CD4-positive, alpha-beta memory T cell (primary cell): ENCODE measurements at regions not wholly inside any gene's neighbourhood (a gene's known extent, or its start where the extent isn't known, plus 50 kb on each side); places are given as distances from the start of the nearest gene placed in this dataset.

Experiments
- CTCF ChIA-PET: fragments of 350-600 bp; sonication (Branson Sonifier 250); formaldehyde crosslinking; loops from one replicate; lab custom pipeline; 2021; ENCODE audit warnings: inconsistent platforms; ENCODE audit not compliant: partially characterized antibody; lab: Charles Lee
- POLR2A ChIA-PET: fragments of 350-600 bp; sonication (Branson Sonifier 250); formaldehyde crosslinking; loops from one replicate; lab custom pipeline; 2021; ENCODE audit not compliant: partially characterized antibody; lab: Charles Lee
- DNase-seq, 5 donors: peaks; one replicate each; pipeline versions ENCODE4 v3.0.0 to v3.0.0-alpha.2; 2020 to 2022; ENCODE audit warnings: mixed read lengths in 1 of 5
- H3K27ac ChIP-seq: one replicate; pipeline ENCODE4 v1.7.0; 2013; ENCODE audit warnings: low read depth, low read length
- H3K27me3 ChIP-seq: 2 replicates; pipeline ENCODE4 v1.7.0; 2013; ENCODE audit warnings: mild to moderate bottlenecking, low read length, moderate library complexity; ENCODE audit not compliant: insufficient read depth
- H3K36me3 ChIP-seq: 2 replicates; pipeline ENCODE4 v1.7.0; 2013; ENCODE audit warnings: mild to moderate bottlenecking, low read length, moderate library complexity; ENCODE audit not compliant: insufficient read depth
- H3K4me1 ChIP-seq: 2 replicates; pipeline ENCODE4 v1.7.0; 2013; ENCODE audit warnings: mild to moderate bottlenecking, low read length, moderate library complexity; ENCODE audit not compliant: insufficient read depth
- H3K4me3 ChIP-seq, 2 donors: one replicate each; pipeline ENCODE4 v1.7.0; 2013; ENCODE audit warnings: low read length in 2 of 2, mild to moderate bottlenecking in 1 of 2
- H3K9me3 ChIP-seq, 2 donors: one replicate each; pipeline ENCODE4 v1.7.0; 2013; ENCODE audit warnings: low read length in 2 of 2, control low read depth in 1 of 2; ENCODE audit not compliant: control insufficient read depth in 1 of 2
- H3K27ac Mint-ChIP-seq, 7 donors: one replicate each; pipeline ENCODE4 v1.8.0; 2020 to 2021; ENCODE audit warnings: mixed read lengths in 7 of 7, mild to moderate bottlenecking in 6 of 7, inconsistent platforms in 3 of 7, moderate library complexity in 3 of 7
- H3K27me3 Mint-ChIP-seq, 2 donors: one replicate each; pipeline ENCODE4 v1.8.0; 2020 to 2021; ENCODE audit warnings: mixed read lengths in 2 of 2
- H3K36me3 Mint-ChIP-seq, 2 donors: one replicate each; pipeline ENCODE4 v1.8.0; 2020 to 2021; ENCODE audit warnings: mixed read lengths in 2 of 2, inconsistent platforms in 1 of 2, mild to moderate bottlenecking in 1 of 2
- H3K4me1 Mint-ChIP-seq, 4 donors: one replicate each; pipeline ENCODE4 v1.8.0; 2020 to 2021; ENCODE audit warnings: mixed read lengths in 4 of 4, mild to moderate bottlenecking in 1 of 4
- H3K4me3 Mint-ChIP-seq, 8 donors: one replicate each; pipeline ENCODE4 v1.8.0; 2020 to 2021; ENCODE audit warnings: mixed read lengths in 8 of 8, mild to moderate bottlenecking in 7 of 8, moderate library complexity in 6 of 8, inconsistent platforms in 3 of 8
- H3K9me3 Mint-ChIP-seq, 8 donors: one replicate each; pipeline ENCODE4 v1.8.0; 2020 to 2021; ENCODE audit warnings: mixed read lengths in 8 of 8, mild to moderate bottlenecking in 5 of 8, inconsistent platforms in 3 of 8, moderate library complexity in 1 of 8
- intact Hi-C: fragments of 100-400 bp; cut with micrococcal nuclease; formaldehyde crosslinking; loops from one replicate; pipeline ENCODE4 v1.15.1; 2023

DNA sequence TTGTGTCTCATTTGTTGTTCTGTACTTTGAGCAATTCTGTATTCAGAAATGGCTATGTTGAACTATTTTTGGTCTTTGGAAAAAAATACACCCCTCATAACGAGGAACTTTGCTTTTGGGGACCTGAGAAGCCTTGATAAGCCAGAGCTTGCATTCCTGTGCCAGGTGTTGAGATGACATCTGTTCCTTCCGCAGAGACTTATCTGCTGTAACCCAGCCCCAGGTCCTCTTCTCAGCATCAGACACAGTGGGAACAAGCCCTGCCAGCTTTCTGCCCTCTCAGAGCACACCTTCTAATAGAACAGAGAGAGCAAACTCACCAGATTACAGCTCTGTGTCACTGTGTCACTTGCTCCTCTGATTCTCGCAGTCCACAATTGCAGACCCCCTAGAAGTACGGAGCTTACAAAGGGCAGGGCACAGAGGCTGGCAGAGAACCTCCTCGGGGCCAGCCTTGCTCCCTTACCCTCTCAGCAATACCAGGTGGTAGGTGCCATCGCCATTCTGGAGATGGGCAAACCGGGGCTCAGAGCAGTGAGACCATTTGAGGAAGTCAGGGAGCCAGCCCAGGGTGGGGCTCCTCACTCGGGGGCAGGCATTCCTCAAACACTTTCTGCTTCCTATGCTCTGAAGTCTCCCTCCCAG is 97.4 kb downstream of the DDX1 start:
- H3K27me3 ChIP-seq: no peaks in the 10 kb centered on the region
- H3K4me1 ChIP-seq: no peaks in the 10 kb centered on the region
- no peak for DNase-seq
- H3K27ac Mint-ChIP-seq: no peak overlapping the region
- POLR2A ChIA-PET: no interaction called here
- no peaks in the 10 kb centered on the region for H3K36me3 ChIP-seq
- H3K9me3 ChIP-seq: no peaks in the 10 kb centered on the region
- no peak overlapping the region for H3K4me3 Mint-ChIP-seq
- no peaks in the 10 kb centered on the region for H3K9me3 Mint-ChIP-seq
- CTCF ChIA-PET: no interaction called here
- H3K27ac ChIP-seq: no peak overlapping the region
- H3K27me3 Mint-ChIP-seq: peaks cover 4 to 7% of the 10 kb centered on the region in 2 donors
- H3K36me3 Mint-ChIP-seq: no peaks in the 10 kb centered on the region
- no peak overlapping the region for H3K4me3 ChIP-seq
- H3K4me1 Mint-ChIP-seq: no peaks in the 10 kb centered on the region
- intact Hi-C loops: no loop called here

DNA sequence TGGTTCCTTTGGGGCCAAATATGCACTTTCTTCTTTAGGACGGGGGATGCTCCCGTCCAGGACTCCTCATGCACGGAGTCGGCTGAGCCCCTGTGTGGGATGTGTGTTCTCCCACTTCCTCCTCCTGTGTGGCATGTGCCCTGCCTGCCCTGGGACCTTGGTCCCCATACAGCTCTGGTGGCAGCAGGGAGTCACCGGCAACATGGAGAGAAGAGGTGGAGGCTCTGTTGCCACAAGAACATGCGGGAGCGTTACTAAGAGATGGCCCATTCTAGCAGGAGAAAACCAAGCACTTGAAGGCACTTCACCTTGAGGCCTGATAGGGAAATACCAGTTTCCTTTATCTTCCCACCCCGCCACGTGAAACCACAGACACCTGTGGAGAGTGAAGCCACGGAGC is 98.0 kb downstream of the DDX1 start:
- no peaks in the 10 kb centered on the region for H3K36me3 Mint-ChIP-seq
- H3K9me3 ChIP-seq: no peaks in the 10 kb centered on the region
- H3K4me3 ChIP-seq: no peak overlapping the region
- H3K4me1 ChIP-seq: no peaks in the 10 kb centered on the region
- no peak overlapping the region for H3K4me3 Mint-ChIP-seq
- H3K27ac Mint-ChIP-seq: no peak overlapping the region
- H3K36me3 ChIP-seq: no peaks in the 10 kb centered on the region
- no peak for DNase-seq
- H3K9me3 Mint-ChIP-seq: no peaks in the 10 kb centered on the region
- H3K27me3 ChIP-seq: no peaks in the 10 kb centered on the region
- H3K27ac ChIP-seq: no peak overlapping the region
- no peaks in the 10 kb centered on the region for H3K4me1 Mint-ChIP-seq
- ChIA-PET POLR2A (no interaction called here), CTCF (no interaction called here)
- peaks cover 5% of the 10 kb centered on the region in 2 donors for H3K27me3 Mint-ChIP-seq
- intact Hi-C loops: no loop called here

DNA sequence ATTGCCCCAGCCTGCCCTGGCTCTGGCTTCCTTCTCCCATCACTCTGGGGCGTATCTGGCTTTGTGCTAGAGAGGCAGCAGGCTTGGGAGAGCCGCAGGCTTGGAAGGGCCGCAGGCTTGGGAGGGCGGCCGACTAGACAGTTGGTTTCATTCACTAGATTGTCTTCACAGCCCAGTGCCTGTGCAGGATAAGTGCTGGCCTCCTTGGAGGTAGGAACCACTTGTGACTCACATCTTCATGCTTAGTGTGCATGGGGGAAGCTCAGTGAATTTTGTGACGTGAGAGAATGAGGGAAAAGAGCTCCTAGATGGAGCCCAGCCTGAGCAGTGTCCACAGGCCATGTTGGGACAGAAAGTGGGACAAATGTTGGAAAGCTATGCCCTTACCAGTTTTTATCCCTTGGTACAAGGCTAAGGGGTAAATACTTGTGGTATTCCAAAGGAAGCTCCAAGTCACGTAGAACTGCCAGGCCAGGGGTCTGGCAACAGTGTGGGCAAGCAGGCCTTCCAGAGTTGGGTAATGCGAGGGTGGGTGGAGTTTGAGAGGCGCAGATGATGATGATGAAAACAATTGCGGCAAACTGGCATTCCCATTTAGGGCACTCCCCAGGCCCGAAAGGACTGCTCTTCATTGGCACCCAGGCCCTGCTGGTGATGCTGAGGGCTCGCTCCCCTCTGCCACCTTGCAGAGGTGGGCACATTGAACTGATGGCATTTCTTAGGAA is 100.1 kb downstream of the DDX1 start:
- CTCF ChIA-PET: no interaction called here
- Mint-ChIP-seq H3K36me3 (no peaks in the 10 kb centered on the region), H3K9me3 (no peaks in the 10 kb centered on the region)

GRCh38 chr2:15692551-15693377 is 101.1 kb downstream of the DDX1 start:
- no peaks in the 10 kb centered on the region for H3K36me3 Mint-ChIP-seq
- intact Hi-C loops: no loop called here
- no peak for DNase-seq
- CTCF ChIA-PET: no interaction called here
- H3K4me3 ChIP-seq: no peak overlapping the region
- no peaks in the 10 kb centered on the region for H3K4me1 ChIP-seq
- no peaks in the 10 kb centered on the region for H3K9me3 Mint-ChIP-seq
- H3K4me1 Mint-ChIP-seq: no peaks in the 10 kb centered on the region
- no peaks in the 10 kb centered on the region for H3K9me3 ChIP-seq
- no peaks in the 10 kb centered on the region for H3K27me3 ChIP-seq
- POLR2A ChIA-PET: no interaction called here
- peaks cover 3% of the 10 kb centered on the region in 2 donors for H3K27me3 Mint-ChIP-seq
- no peak overlapping the region for H3K27ac Mint-ChIP-seq
- no peak overlapping the region for H3K27ac ChIP-seq
- no peaks in the 10 kb centered on the region for H3K36me3 ChIP-seq
- H3K4me3 Mint-ChIP-seq: no peak overlapping the region

More for the DNA sequence above, 100.1 kb downstream of the DDX1 start:
- Mint-ChIP-seq H3K27me3 (peaks cover 3% of the 10 kb centered on the region in 2 donors), H3K4me1 (no peaks in the 10 kb centered on the region), H3K4me3 (no peak overlapping the region), H3K27ac (no peak overlapping the region)
- H3K27ac ChIP-seq: no peak overlapping the region
- H3K27me3 ChIP-seq: no peaks in the 10 kb centered on the region
- H3K4me1 ChIP-seq: no peaks in the 10 kb centered on the region
- no peaks in the 10 kb centered on the region for H3K9me3 ChIP-seq
- POLR2A ChIA-PET: no interaction called here
- intact Hi-C loops: no loop called here
- H3K36me3 ChIP-seq: no peaks in the 10 kb centered on the region
- no peak overlapping the region for H3K4me3 ChIP-seq
- no peak for DNase-seq

DNA sequence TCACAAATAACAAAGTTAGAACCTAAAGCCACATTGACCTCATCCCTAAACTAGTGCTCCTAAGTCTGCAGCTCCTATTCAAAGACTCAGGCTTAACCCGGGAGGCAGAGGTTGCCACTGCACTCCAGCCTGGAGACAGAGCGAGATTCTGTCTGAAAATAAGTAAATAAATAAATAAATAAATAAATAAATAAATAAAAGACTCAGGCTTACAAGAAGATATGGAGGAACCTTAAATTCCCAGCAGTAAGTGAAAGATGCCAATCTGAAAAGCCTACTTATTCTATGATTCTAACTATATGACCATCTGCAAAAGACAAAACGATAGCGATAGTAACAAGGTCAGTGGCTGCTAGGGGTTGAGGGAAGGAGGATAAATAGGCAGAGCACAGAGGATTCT is 101.7 kb downstream of the DDX1 start:
- Histone ChIP-seq H3K4me1 (no peaks in the 10 kb centered on the region), H3K36me3 (no peaks in the 10 kb centered on the region), H3K4me3 (no peak overlapping the region), H3K27ac (no peak overlapping the region), H3K9me3 (no peaks in the 10 kb centered on the region), H3K27me3 (no peaks in the 10 kb centered on the region)
- Mint-ChIP-seq H3K27ac (no peak overlapping the region), H3K4me1 (no peaks in the 10 kb centered on the region), H3K27me3 (peaks cover 3% of the 10 kb centered on the region in 2 donors), H3K36me3 (no peaks in the 10 kb centered on the region), H3K4me3 (no peak overlapping the region), H3K9me3 (no peaks in the 10 kb centered on the region)
- ChIA-PET CTCF (no interaction called here), POLR2A (no interaction called here)
- intact Hi-C loops: no loop called here
- no peak for DNase-seq

GRCh38 chr2:15693926-15694588 is 102.4 kb downstream of the DDX1 start:
- Histone ChIP-seq H3K4me3 (no peak overlapping the region), H3K27me3 (no peaks in the 10 kb centered on the region), H3K4me1 (no peaks in the 10 kb centered on the region), H3K36me3 (no peaks in the 10 kb centered on the region), H3K27ac (no peak overlapping the region), H3K9me3 (no peaks in the 10 kb centered on the region)
- DNase-seq: no peak
- no peak overlapping the region for H3K4me3 Mint-ChIP-seq
- intact Hi-C loops: no loop called here
- CTCF ChIA-PET: no interaction called here
- H3K27ac Mint-ChIP-seq: no peak overlapping the region
- no peaks in the 10 kb centered on the region for H3K36me3 Mint-ChIP-seq
- POLR2A ChIA-PET: no interaction called here
- no peaks in the 10 kb centered on the region for H3K9me3 Mint-ChIP-seq
- no peaks in the 10 kb centered on the region for H3K4me1 Mint-ChIP-seq
- peaks cover 3% of the 10 kb centered on the region in 2 donors for H3K27me3 Mint-ChIP-seq

- Mint-ChIP-seq H3K9me3 (no peaks in the 10 kb centered on the region), H3K27ac (no peak overlapping the region), H3K27me3 (peaks cover 1 to 3% of the 10 kb centered on the region in 2 donors), H3K4me3 (no peak overlapping the region), H3K36me3 (no peaks in the 10 kb centered on the region), H3K4me1 (no peaks in the 10 kb centered on the region)
- ChIA-PET POLR2A (no interaction called here), CTCF (no interaction called here)
- H3K4me3 ChIP-seq: no peak overlapping the region
- no peaks in the 10 kb centered on the region for H3K4me1 ChIP-seq
- H3K27ac ChIP-seq: no peak overlapping the region
- no peaks in the 10 kb centered on the region for H3K9me3 ChIP-seq
- no peaks in the 10 kb centered on the region for H3K36me3 ChIP-seq
- no peaks in the 10 kb centered on the region for H3K27me3 ChIP-seq
- intact Hi-C loops: no loop called here
- DNase-seq: no peak
Observed at GRCh38 chr2:15694589-15694986, 102.9 kb downstream of the DDX1 start.
